ENCODE measurements at regions not wholly inside any gene's neighbourhood (a gene's known extent, or its start where the extent isn't known, plus 50 kb on each side); places are given as distances from the start of the nearest gene placed in this dataset.

DNA sequence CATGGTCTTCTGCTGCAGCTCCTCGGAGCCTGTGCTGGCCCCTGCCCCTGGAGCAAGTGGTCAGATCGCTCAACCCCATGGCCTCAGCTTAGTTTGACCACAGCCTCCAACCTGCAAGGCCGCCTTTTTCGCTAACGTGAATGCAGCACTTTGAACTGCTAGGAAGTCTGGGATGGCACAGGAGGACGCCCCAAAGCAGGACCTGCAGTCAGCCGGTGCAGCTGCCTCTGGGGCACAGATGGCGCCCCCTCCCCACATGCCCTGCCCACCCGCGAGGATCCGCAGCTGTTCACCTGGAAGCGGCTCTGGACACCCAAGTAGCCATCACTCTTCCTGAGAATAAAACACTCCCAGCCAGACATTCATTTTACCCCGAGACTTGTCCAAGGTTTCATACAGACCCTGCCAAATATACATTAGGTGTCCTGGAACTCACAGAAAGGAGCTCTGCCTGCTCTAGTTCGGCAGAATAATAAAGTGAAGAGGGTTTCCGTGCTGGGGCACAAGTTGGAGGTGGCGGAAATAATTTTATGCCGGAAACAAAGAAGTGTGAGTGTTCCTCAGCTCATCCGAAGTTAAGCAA, 510.1 kb downstream of the EIPR1 start:
- no peak for TF ChIP-seq POLR2A (IDR thresholded peaks at IDR 0.05)
- TF ChIP-seq, protein P1, sequence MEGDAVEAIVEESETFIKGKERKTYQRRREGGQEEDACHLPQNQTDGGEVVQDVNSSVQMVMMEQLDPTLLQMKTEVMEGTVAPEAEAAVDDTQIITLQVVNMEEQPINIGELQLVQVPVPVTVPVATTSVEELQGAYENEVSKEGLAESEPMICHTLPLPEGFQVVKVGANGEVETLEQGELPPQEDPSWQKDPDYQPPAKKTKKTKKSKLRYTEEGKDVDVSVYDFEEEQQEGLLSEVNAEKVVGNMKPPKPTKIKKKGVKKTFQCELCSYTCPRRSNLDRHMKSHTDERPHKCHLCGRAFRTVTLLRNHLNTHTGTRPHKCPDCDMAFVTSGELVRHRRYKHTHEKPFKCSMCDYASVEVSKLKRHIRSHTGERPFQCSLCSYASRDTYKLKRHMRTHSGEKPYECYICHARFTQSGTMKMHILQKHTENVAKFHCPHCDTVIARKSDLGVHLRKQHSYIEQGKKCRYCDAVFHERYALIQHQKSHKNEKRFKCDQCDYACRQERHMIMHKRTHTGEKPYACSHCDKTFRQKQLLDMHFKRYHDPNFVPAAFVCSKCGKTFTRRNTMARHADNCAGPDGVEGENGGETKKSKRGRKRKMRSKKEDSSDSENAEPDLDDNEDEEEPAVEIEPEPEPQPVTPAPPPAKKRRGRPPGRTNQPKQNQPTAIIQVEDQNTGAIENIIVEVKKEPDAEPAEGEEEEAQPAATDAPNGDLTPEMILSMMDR (IDR thresholded peaks at IDR 0.05), result no peak
